Right renal cortex interstitium (tissue), 3 donors: ENCODE measurements at regions not wholly inside any gene's neighbourhood (a gene's known extent, or its start where the extent isn't known, plus 50 kb on each side); places are given as distances from the start of the nearest gene placed in this dataset.

ENCODE experiments used
- DNase-seq, 3 donors: peaks; one replicate each; pipeline ENCODE4 v3.0.0-alpha.2; 2013; ENCODE audit warnings: low read depth in 3 of 3, low spot score in 2 of 3

DNA sequence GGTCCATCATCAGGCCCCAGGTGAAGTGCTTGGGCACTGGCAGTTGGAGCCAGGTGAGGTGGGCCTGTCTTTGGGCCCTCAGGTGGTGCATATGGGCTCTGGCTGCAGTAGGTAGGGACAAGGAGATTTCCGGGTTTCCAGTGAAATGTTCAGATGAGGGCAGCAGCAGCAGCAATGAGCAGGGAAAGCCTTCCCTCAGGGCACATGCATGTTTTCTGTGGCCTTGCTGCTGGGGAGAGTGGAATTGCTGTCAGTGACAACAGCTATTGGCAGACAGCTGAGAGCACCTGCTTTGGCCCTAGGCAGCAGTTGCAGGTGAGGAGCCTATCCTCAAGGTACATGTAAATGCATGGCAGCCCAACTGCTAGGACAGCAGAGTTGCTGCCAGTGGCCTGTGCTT is 58.9 kb upstream of the QRFPR start:
- no peak for DNase-seq
